ENCODE measurements at regions not wholly inside any gene's neighbourhood (a gene's known extent, or its start where the extent isn't known, plus 50 kb on each side); places are given as distances from the start of the nearest gene placed in this dataset.

DNA sequence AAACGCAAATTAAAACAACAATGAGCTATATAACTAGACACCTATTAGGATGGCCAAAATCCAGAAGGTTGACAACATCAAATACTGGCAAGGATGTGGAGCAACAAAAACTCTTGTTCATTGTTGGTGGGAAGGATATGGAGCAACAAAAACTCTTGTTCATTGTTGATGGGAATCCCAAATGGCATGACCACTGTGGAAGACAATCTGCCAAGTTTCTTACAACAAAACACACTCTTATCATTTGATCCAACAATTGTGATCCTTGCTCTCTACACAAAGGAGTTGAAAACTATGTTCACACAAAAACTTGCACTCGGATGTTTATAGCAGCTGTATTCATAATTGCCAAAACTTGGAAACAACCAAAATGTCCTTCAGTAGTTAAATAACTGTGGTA is 61.8 kb upstream of the LAMA2 start:
- H3K27ac ChIP-seq (ENCODE audit: low read length) = no peak overlapping the region
- intact Hi-C loops (cut with micrococcal nuclease) = no loop called here
- no peak for ATAC-seq
- H2AFZ ChIP-seq (ENCODE audit: low read length) = no peak overlapping the region
- no peak overlapping the region for H3K9ac ChIP-seq (ENCODE audit: low read length)
- no peak overlapping the region for H3K4me3 ChIP-seq (ENCODE audit: low read length)
- no peaks in the 10 kb centered on the region for H3K9me3 ChIP-seq (ENCODE audit: low read length)
- ChIA-PET CTCF (no interaction called here), POLR2A (ENCODE audit: unreplicated experiment) (no interaction called here)
- H3F3A ChIP-seq (ENCODE audit: low read length, unreplicated experiment) = no peaks in the 10 kb centered on the region
- no peaks in the 10 kb centered on the region for H3K4me1 ChIP-seq (ENCODE audit: insufficient read depth, low read length)
- no peaks in the 10 kb centered on the region for H4K20me1 ChIP-seq (ENCODE audit: low read length)
- no peak for DNase-seq
- BruUV-seq (replicated peaks) = no TSS peak
- no peaks in the 10 kb centered on the region for H3K36me3 ChIP-seq (ENCODE audit: low read depth, low read length)
- H3K4me2 ChIP-seq (ENCODE audit: low read length) = no peak overlapping the region
- H3K79me2 ChIP-seq (ENCODE audit: low read length) = no peaks in the 10 kb centered on the region
- H3K27me3 ChIP-seq (ENCODE audit: low read length) = no peaks in the 10 kb centered on the region
- no peaks in the 10 kb centered on the region for H3K9me2 ChIP-seq (replicated peaks; ENCODE audit: low read length)
- TF ChIP-seq EZH2 (IDR thresholded peaks at IDR 0.05; ENCODE audit: low read length, unreplicated experiment) (no peak), EZH2phosphoT487 (IDR thresholded peaks at IDR 0.05; ENCODE audit: borderline replicate concordance, low read length) (no peak)
- TF ChIP-seq, protein P1, sequence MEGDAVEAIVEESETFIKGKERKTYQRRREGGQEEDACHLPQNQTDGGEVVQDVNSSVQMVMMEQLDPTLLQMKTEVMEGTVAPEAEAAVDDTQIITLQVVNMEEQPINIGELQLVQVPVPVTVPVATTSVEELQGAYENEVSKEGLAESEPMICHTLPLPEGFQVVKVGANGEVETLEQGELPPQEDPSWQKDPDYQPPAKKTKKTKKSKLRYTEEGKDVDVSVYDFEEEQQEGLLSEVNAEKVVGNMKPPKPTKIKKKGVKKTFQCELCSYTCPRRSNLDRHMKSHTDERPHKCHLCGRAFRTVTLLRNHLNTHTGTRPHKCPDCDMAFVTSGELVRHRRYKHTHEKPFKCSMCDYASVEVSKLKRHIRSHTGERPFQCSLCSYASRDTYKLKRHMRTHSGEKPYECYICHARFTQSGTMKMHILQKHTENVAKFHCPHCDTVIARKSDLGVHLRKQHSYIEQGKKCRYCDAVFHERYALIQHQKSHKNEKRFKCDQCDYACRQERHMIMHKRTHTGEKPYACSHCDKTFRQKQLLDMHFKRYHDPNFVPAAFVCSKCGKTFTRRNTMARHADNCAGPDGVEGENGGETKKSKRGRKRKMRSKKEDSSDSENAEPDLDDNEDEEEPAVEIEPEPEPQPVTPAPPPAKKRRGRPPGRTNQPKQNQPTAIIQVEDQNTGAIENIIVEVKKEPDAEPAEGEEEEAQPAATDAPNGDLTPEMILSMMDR (conservative IDR thresholded peaks at IDR 0.05; ENCODE audit: low read depth, low read length) = no peak

DNA sequence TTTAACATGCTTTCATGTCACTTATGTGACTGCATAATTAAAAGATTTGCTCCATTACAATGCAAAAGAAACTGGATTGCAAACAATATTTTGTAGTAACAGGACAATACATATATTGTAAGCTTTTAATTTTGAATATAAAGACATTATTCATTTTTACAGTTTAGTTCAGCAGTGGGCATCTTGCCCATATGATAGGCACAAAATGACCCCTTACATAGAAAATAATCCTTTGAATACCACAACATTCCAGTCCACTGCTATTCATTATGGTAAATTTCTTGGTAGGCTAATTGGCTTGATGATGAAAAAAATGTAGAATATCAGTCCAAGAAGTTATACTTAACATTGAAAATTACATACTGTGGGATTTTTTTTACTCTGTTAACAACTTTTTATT is 74.1 kb upstream of the LAMA2 start:
- Histone ChIP-seq H4K20me1 (ENCODE audit: low read length) (no peaks in the 10 kb centered on the region), H3K9me3 (ENCODE audit: low read length) (no peaks in the 10 kb centered on the region), H3F3A (ENCODE audit: low read length, unreplicated experiment) (no peaks in the 10 kb centered on the region), H3K27me3 (ENCODE audit: low read length) (no peaks in the 10 kb centered on the region), H3K9me2 (replicated peaks; ENCODE audit: low read length) (no peaks in the 10 kb centered on the region), H3K4me1 (ENCODE audit: insufficient read depth, low read length) (no peaks in the 10 kb centered on the region), H3K9ac (ENCODE audit: low read length) (no peak overlapping the region), H3K27ac (ENCODE audit: low read length) (no peak overlapping the region), H3K36me3 (ENCODE audit: low read depth, low read length) (no peaks in the 10 kb centered on the region), H2AFZ (ENCODE audit: low read length) (no peak overlapping the region), H3K79me2 (ENCODE audit: low read length) (no peaks in the 10 kb centered on the region), H3K4me2 (ENCODE audit: low read length) (no peak overlapping the region), H3K4me3 (ENCODE audit: low read length) (no peak overlapping the region)
- ChIA-PET POLR2A (ENCODE audit: unreplicated experiment) (no interaction called here), CTCF (interaction anchor here (0.7 kb wide), 2 partner anchors 555 to 667 kb away, joined by 4 to 6 read pairs; no protein-coding TSS in a partner anchor)
- intact Hi-C loops (cut with micrococcal nuclease) = loop anchor here (5.0 kb wide), 2 partner anchors 498 to 768 kb away; no protein-coding TSS in a partner anchor
- DNase-seq (no peak), ATAC-seq (no peak)
- no TSS peak for BruUV-seq (replicated peaks)
- TF ChIP-seq EZH2 (IDR thresholded peaks at IDR 0.05; ENCODE audit: low read length, unreplicated experiment) (no peak), EZH2phosphoT487 (IDR thresholded peaks at IDR 0.05; ENCODE audit: borderline replicate concordance, low read length) (no peak)
- TF ChIP-seq, protein P1 (conservative IDR thresholded peaks at IDR 0.05; ENCODE audit: low read depth, low read length) = no peak

DNA sequence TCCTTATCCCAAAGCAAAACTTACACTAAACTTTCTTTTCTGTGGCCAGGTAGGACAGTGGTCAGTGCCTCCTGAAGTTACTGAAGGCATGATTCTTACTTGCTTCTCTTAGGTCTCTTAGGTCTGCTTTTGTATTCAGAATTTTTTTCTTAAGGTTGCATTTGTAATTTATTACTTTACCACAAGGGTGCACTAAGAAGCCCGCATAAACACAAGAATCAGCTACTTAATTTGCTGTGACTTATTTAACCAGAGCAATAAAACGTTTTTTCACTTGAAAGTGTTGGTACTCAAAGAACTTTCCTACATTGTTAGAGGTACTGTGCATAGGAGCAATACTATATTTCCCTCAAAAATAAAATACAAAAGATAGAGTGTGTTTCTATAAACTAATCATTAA is 75.4 kb upstream of the LAMA2 start:
- Histone ChIP-seq H3K4me3 (ENCODE audit: low read length) (no peak overlapping the region), H3K4me1 (ENCODE audit: insufficient read depth, low read length) (no peaks in the 10 kb centered on the region), H3K79me2 (ENCODE audit: low read length) (no peaks in the 10 kb centered on the region), H3K4me2 (ENCODE audit: low read length) (no peak overlapping the region), H4K20me1 (ENCODE audit: low read length) (no peaks in the 10 kb centered on the region), H3K27me3 (ENCODE audit: low read length) (no peaks in the 10 kb centered on the region), H2AFZ (ENCODE audit: low read length) (no peak overlapping the region), H3K9me2 (replicated peaks; ENCODE audit: low read length) (no peaks in the 10 kb centered on the region), H3K9ac (ENCODE audit: low read length) (no peak overlapping the region), H3K36me3 (ENCODE audit: low read depth, low read length) (no peaks in the 10 kb centered on the region), H3K27ac (ENCODE audit: low read length) (no peak overlapping the region), H3K9me3 (ENCODE audit: low read length) (no peaks in the 10 kb centered on the region), H3F3A (ENCODE audit: low read length, unreplicated experiment) (no peaks in the 10 kb centered on the region)
- no TSS peak for BruUV-seq (replicated peaks)
- DNase-seq (peak; percentile 44), ATAC-seq (0 out of 2 replicates have a peak, but pooled peaks have one; percentile 38)
- TF ChIP-seq, protein P1 (conservative IDR thresholded peaks at IDR 0.05; ENCODE audit: low read depth, low read length) = peak; percentile 67
- TF ChIP-seq EZH2phosphoT487 (IDR thresholded peaks at IDR 0.05; ENCODE audit: borderline replicate concordance, low read length) = no peak
- ChIA-PET POLR2A (ENCODE audit: unreplicated experiment) (no interaction called here), CTCF (interaction anchor here (0.5 to 1.3 kb wide), 6 partner anchors 27 to 771 kb away, joined by 3 to 11 read pairs (median 4); no protein-coding TSS in a partner anchor)
- intact Hi-C loops (cut with micrococcal nuclease) = loop anchor here (1.0 to 5.0 kb wide), 4 partner anchors 445 to 770 kb away; no protein-coding TSS in a partner anchor
